Dermis microvascular lymphatic vessel endothelial cell (primary cell): ENCODE measurements at regions not wholly inside any gene's neighbourhood (a gene's known extent, or its start where the extent isn't known, plus 50 kb on each side); places are given as distances from the start of the nearest gene placed in this dataset.

Experiments used
- DNase-seq, 2 donors: peaks; one replicate each; pipeline versions ENCODE4 v3.0.0 to v3.0.0-alpha.2; 2010; ENCODE audit warnings: low read depth in 2 of 2

- peak in 1 of 2 donors; percentile 80 for DNase-seq
These were observed 229.2 kb downstream of the PTTG2 start for GRCh38 chr4:38189445-38189844.

GRCh38 chr4:38190717-38191178 lies 230.6 kb downstream of the PTTG2 start:
- DNase-seq = peak in 1 of 2 donors; percentile 83

GRCh38 chr4:38192516-38192915 lies 232.3 kb downstream of the PTTG2 start:
- no peak for DNase-seq

GRCh38 chr4:38193236-38193863 lies 233.2 kb downstream of the PTTG2 start:
- DNase-seq = no peak

- DNase-seq = no peak
These were observed 233.9 kb downstream of the PTTG2 start for GRCh38 chr4:38194047-38194602.

GRCh38 chr4:38195486-38195885 lies 235.3 kb downstream of the PTTG2 start:
- no peak for DNase-seq

GRCh38 chr4:38195911-38196310 lies 235.7 kb downstream of the PTTG2 start:
- no peak for DNase-seq

- DNase-seq = no peak
These were observed 242.0 kb downstream of the PTTG2 start for GRCh38 chr4:38202242-38202641.

GRCh38 chr4:38203609-38204008 lies 243.4 kb downstream of the PTTG2 start:
- DNase-seq = no peak

- no peak for DNase-seq
These were observed 244.3 kb downstream of the PTTG2 start for GRCh38 chr4:38204339-38205035.

GRCh38 chr4:38205261-38205660 lies 245.1 kb downstream of the PTTG2 start:
- no peak for DNase-seq

- no peak for DNase-seq
These were observed 246.9 kb downstream of the PTTG2 start for GRCh38 chr4:38207110-38207457.

GRCh38 chr4:38209654-38210053 lies 249.5 kb downstream of the PTTG2 start:
- DNase-seq = no peak

- peak; percentile 69 to 82 for DNase-seq
These were observed 250.4 kb downstream of the PTTG2 start for GRCh38 chr4:38210396-38211114.

- no peak for DNase-seq
These were observed 251.7 kb downstream of the PTTG2 start for GRCh38 chr4:38211885-38212284.

GRCh38 chr4:38213083-38213805 lies 253.0 kb downstream of the PTTG2 start:
- no peak for DNase-seq

- no peak for DNase-seq
These were observed 262.7 kb downstream of the PTTG2 start for GRCh38 chr4:38222892-38223291.

GRCh38 chr4:38223306-38223705 lies 263.1 kb downstream of the PTTG2 start:
- no peak for DNase-seq

GRCh38 chr4:38223782-38224236 lies 263.6 kb downstream of the PTTG2 start:
- DNase-seq = no peak

GRCh38 chr4:38224850-38225249 lies 264.7 kb downstream of the PTTG2 start:
- DNase-seq = no peak

GRCh38 chr4:38226170-38226569 lies 266.0 kb downstream of the PTTG2 start:
- DNase-seq = no peak
